ENCODE measurements at regions not wholly inside any gene's neighbourhood (a gene's known extent, or its start where the extent isn't known, plus 50 kb on each side); places are given as distances from the start of the nearest gene placed in this dataset.
"Not testable (repeated sequence)": the region's sequence is repeated elsewhere in the genome, so short reads cannot be mapped to it uniquely, and the experiment has no call there.

- no peak for DNase-seq (ENCODE audit: low read depth)
Measured at GRCh38 chr1:238350471-238350870, 459.7 kb upstream of the ZP4 start.

- DNase-seq (ENCODE audit: low read depth), result no peak
Measured at GRCh38 chr1:238346340-238346739, 455.6 kb upstream of the ZP4 start.

DNA sequence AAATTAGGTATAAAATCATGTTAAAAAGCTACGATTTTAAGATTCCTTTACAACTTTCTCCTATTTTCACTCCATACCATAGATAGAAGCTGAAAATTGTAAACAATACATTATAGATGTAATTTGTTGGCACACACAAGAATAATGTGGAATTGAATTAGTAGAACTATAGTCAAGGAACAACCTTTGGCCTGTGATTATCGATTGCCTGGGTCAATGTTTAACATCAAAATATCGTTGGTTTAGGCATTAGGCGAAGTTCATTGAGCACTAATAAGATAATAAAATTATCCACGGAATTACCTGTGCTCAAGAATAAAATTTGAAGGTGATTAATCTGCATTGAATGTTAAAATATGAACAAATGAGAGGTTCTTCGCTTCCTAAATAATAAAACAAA lies 455.1 kb upstream of the ZP4 start:
- DNase-seq (ENCODE audit: low read depth), result no peak

DNA sequence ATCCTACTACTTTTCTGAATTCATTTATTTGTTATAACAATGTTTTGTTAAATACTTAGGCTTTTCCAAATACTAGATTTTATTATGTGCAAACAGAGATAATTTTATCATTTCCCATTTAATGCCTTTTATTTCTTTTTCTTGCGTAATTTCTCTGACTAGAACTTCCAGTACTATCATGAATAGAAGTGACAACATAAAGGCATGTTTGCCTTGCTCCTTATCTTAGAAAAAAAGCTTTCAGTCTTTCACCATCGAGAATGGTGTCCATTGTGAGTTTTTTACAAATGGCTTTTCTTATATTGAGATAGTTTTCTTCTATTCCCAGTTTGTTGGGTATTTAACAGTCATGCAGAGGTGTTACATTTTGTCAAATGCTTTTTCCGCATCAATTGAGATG lies 453.1 kb upstream of the ZP4 start:
- no peak for DNase-seq (ENCODE audit: low read depth)

DNA sequence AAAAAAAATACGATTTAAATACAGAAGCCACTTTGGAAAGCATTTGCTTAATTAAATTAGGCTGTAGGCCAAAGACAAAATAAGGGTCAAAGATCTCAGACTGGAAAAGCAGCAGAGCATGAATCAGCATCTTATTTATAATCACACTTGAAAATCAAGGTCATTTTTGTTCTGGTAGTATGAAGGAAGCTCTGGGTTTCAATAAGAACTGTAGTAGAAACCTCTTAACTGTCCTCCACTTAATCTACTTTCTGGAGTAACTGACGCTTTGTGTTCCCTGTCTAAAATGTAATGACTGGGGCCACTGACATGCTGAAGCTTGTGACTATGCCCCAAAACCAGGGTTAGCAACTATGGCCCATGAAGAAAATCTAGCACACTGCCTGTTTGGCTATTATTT lies 450.7 kb upstream of the ZP4 start:
- no peak for DNase-seq (ENCODE audit: low read depth)

- no peak for DNase-seq (ENCODE audit: low read depth)
Measured at GRCh38 chr1:238340989-238341388, 450.3 kb upstream of the ZP4 start.

DNA sequence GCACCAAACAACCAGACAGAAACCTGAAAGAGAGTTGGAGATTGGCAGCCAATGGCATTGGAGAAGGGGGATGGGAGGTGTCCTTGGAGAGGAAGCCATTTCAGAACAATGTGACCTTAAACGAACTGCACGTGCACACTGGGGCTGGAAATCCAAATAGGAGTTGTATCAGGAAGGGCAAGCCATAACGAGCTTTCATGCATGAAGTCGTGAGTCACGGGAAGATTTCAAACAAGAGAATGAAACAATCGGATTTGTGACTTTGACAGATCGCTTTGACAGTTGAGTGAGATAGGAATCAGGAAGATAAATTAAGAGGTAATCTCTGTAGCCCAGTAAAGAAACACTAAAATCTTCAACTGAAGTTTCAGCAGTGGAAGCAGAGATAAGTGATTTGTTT lies 445.8 kb upstream of the ZP4 start:
- no peak for DNase-seq (ENCODE audit: low read depth)

DNA sequence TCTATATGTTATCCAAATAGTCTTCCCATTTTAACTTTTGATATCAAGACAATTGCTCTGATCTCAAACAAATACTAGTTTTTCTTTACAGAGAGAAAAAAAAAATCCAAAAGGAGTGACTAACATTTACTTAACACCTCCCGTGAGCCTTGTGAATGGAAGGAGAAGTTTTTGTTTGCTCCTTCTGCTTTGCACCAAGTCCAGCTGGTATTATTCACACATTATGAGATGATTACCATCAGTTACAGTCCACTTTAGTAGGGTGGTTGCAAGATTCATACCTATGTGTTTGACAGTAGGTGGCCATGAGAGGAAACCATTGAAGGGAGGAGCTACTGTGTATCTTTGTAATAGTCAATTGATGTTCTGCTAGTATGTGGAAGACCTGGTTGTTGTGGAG lies 443.4 kb upstream of the ZP4 start:
- DNase-seq (ENCODE audit: low read depth), result no peak

DNA sequence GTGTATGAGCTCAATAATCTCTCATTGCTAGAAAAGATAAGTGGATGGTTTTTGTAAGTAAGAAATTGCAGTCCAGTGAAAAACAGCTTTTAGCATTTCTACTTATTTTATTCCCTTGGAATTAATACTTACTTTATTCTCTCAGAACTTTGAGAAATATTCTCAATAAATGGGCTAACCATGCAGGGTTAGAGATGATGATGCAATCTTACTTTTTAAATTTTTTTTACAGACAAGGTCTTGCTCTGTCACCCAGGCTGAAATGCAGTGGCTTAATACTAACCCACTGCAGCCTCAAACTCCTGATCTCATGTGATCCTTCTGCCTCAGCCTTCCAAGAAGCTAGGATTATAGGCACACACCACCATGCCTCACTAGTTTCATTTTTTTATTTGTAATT lies 440.8 kb upstream of the ZP4 start:
- DNase-seq (ENCODE audit: low read depth), result no peak

GRCh38 chr1:238329671-238330070 lies 438.9 kb upstream of the ZP4 start:
- DNase-seq (ENCODE audit: low read depth), result no peak

- not testable (repeated sequence) for DNase-seq (ENCODE audit: low read depth)
Measured at GRCh38 chr1:238327033-238327432, 436.3 kb upstream of the ZP4 start.

- DNase-seq (ENCODE audit: low read depth), result not testable (repeated sequence)
Measured at GRCh38 chr1:238326479-238326878, 435.8 kb upstream of the ZP4 start.

DNA sequence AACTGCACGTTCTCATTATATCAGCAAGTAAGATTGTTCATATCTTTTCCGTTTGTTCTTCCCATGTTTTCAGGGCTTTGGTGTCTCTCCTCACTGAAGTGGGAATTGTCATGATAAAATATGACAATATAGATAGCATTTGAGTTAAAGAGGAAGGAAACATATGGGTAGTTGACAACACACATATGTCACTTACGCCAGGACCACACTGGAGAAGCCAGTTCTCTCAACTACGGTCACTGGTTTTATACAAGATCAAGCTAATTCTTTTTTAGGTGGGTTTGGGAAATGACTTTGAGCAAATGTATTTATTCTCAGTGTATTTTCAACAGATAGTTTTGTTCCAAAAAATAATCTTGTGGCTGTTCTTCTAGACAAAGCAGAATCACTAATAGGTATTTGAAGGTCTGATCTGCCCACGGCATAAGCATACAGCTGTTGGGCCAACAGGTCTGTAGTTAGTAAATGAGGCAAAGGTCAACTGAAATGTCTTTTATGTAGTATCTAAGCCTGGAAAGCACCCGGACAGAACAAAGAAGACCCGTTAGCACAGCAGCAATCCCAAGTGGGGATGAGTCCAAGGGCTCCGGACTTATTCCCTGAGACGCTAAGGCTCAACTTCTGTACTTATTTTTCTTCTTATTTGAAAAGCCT lies 433.6 kb upstream of the ZP4 start:
- no peak for DNase-seq (ENCODE audit: low read depth)

DNA sequence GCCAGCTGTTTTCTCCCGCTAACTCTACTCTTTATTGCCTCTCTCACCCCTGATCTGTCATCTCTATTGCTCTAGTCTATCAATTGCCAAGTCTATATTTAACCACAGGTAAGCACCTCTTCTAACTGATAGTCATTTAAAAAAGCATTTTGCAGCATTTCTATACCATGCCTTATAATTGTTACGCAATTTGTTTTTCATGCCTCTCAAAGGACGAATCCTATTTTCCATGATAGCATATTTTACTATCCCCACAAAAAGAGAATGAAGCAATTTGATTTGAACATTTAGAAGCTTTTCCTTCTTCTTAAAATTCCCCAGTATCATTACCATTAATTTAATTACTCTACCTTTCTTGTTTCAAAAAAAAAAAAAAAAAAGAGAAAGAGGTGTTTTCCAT lies 432.8 kb upstream of the ZP4 start:
- no peak for DNase-seq (ENCODE audit: low read depth)

DNA sequence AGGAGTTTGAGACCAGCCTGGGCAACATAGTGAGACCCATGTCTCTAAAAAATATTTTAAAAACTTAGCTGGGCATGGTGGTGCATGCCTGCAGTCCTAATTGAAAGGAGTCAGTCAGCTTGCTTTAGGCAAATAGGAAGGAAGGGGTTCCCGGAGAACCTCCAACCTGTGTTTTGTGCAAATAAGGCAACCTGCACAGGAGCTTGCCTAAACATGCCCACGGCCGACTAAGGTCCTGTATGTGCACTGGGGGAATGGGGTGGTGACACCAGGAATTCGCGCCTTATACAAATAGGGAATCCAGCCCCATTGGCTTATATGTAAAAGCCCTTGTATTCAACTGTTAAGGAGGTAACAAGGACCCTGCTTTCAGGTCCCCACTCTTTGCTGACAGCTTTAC lies 429.2 kb upstream of the ZP4 start:
- DNase-seq (ENCODE audit: low read depth), result no peak

GRCh38 chr1:238318294-238319110 lies 427.8 kb upstream of the ZP4 start:
- DNase-seq (ENCODE audit: low read depth), result no peak

DNA sequence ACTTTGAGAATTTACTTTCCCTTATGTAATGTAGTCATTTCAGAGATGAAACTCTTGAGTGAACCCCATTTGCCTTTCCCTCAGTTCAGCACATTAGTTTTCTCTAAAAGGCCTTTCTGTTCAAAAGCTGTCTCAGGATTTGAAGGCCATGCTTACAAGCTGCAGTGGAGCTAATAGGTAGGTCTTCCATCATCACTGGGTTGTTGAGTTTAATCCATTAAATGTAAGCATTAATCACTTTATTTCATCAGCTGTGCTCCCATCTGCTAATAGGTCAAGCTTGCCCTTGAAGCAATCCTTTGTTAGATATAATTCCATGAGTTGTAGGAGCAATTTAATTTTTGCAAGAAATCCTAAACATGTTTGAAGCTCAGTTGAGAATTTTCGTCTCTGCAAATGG lies 422.2 kb upstream of the ZP4 start:
- no peak for DNase-seq (ENCODE audit: low read depth)

DNA sequence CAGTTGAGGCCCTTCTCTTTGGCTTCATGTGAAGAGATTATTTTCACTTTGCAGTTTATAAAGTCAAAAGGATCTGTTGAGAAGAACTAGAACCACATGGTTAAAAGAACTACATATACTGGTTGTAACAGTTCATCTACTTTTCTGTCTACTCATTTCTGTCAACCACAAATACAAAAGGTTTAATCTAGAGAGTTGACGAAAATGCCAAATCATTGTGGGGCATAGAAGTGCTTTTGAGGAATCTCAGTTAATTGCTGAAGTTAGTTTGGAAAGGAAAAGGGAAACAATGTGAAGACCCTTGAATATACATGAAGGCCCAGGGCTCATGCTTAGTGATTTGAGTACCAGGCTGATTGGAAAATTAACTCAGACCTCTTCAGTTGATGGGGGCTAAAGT lies 415.7 kb upstream of the ZP4 start:
- no peak for DNase-seq (ENCODE audit: low read depth)

- no peak for DNase-seq (ENCODE audit: low read depth)
Measured at GRCh38 chr1:238302646-238303045, 411.9 kb upstream of the ZP4 start.

GRCh38 chr1:238296371-238296770 lies 405.6 kb upstream of the ZP4 start:
- no peak for DNase-seq (ENCODE audit: low read depth)

DNA sequence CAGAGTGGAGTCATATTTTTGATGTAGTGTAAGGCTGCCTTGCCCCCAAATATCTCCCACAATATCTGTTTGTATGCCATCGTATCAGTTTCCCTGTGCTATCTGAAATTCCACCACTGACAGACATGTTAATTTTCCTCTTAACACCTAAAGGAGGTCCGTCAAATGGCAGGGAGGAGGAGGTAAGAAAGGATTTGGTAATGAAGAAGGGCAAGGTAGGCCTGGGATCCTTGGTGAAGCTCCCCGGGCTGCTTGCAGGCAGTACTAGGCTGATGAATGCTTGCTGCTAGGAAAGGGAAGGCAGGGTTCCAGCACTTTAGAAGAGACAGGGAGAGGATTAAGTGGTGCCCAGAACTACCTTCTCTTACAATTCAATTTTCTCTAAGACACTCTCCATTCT lies 402.4 kb upstream of the ZP4 start:
- no peak for DNase-seq (ENCODE audit: low read depth)

GRCh38 chr1:238281418-238281817 lies 390.7 kb upstream of the ZP4 start:
- DNase-seq (ENCODE audit: low read depth), result no peak

DNA sequence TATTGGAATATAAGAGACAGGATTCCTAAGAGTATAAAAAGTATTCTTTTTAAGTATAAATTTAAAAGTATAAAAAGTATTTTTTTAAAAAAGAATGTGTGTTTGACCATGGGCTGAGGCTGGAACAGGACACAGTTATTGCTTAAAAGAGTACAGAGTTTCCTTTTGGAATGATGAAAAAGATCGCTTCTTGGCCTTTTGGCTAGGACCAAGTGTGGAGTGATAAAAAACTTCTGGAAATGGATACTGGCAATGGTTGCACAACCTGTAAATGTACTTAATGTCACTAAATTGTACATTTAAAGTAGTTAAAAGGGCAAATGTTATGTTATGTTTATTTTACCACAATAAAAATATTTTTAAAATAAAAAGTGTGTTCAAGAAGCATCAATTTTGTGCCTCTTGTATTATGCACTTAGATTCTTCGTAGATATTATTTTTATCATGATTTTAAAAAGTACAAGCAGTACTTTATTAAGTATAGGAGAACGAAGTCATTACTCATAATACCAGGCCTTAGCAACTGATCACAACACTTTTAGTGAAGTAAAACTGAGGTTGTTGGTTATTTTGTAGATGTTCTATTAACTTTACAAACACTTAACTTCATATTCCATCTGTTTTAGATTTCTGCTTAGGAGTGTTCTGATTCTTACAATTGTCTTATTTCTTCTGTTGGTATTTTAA lies 389.1 kb upstream of the ZP4 start:
- DNase-seq (ENCODE audit: low read depth), result no peak

All from stimulated activated CD8-positive, alpha-beta memory T cell treated with anti-CD3 and anti-CD28 coated beads, Interleukin-7, amount 100 ng/mL, for 24 hours (primary cell).